OCI-LY1 (cell line): ENCODE measurements at regions not wholly inside any gene's neighbourhood (a gene's known extent, or its start where the extent isn't known, plus 50 kb on each side); places are given as distances from the start of the nearest gene placed in this dataset.

ENCODE experiments used
- H2AFZ ChIP-seq: fragments of 200-600 bp; sonication (generic), shearing (Covaris generic); 2 replicates; pipeline ENCODE4 v1.6.0; 2014; ENCODE audit warnings: antibody characterized with exemption, mild to moderate bottlenecking, low read length
- H3F3A ChIP-seq: fragments of 200-600 bp; sonication (generic), shearing (Covaris generic); 2 replicates; pipeline ENCODE4 v1.6.0; 2014; ENCODE audit warnings: mild to moderate bottlenecking, antibody characterized with exemption, low read length, moderate library complexity; ENCODE audit not compliant: insufficient read depth
- H3K27ac ChIP-seq: fragments of 200-600 bp; sonication (generic); 2 replicates; pipeline ENCODE4 v1.5.1; 2014; ENCODE audit warnings: low read length, mixed run types, mild to moderate bottlenecking, low read depth; ENCODE audit not compliant: poor library complexity, severe bottlenecking
- H3K27me3 ChIP-seq: fragments of 200-600 bp; sonication (generic); 2 replicates; pipeline ENCODE4 v1.6.0; 2014; ENCODE audit warnings: antibody characterized with exemption, mild to moderate bottlenecking, low read length, moderate library complexity; ENCODE audit not compliant: insufficient read depth
- H3K36me3 ChIP-seq: fragments of 200-600 bp; sonication (generic); 2 replicates; pipeline ENCODE4 v1.6.1; 2014; ENCODE audit warnings: mild to moderate bottlenecking, antibody characterized with exemption, low read length, moderate library complexity, mixed read lengths; ENCODE audit not compliant: insufficient read depth
- H3K4me1 ChIP-seq: fragments of 200-600 bp; sonication (generic); 2 replicates; pipeline ENCODE4 v1.5.1; 2014; ENCODE audit warnings: mild to moderate bottlenecking, low read length, moderate library complexity; ENCODE audit not compliant: insufficient read depth, severe bottlenecking
- H3K4me2 ChIP-seq: fragments of 200-600 bp; sonication (generic), shearing (Covaris generic); 2 replicates; pipeline ENCODE4 v1.6.1; 2014; ENCODE audit warnings: low read length
- H3K4me3 ChIP-seq: fragments of 200-600 bp; sonication (generic); 2 replicates; pipeline ENCODE4 v1.5.1; 2014; ENCODE audit warnings: low read length, low read depth, mild to moderate bottlenecking, mixed read lengths; ENCODE audit not compliant: poor library complexity, severe bottlenecking
- H3K79me2 ChIP-seq: fragments of 200-600 bp; shearing (Covaris generic); 2 replicates; pipeline ENCODE4 v1.6.1; 2016; ENCODE audit warnings: mixed run types, low read length, mixed read lengths; ENCODE audit not compliant: insufficient read depth
- H3K9ac ChIP-seq: fragments of 200-600 bp; sonication (generic), shearing (Covaris generic); 2 replicates; pipeline ENCODE4 v1.6.1; 2014; ENCODE audit warnings: mild to moderate bottlenecking, low read length, mixed read lengths
- H3K9me2 ChIP-seq: fragments of 200-600 bp; sonication (generic), shearing (Covaris generic); 2 replicates; pipeline ENCODE4 v1.6.1; 2014; ENCODE audit warnings: low read depth, mild to moderate bottlenecking, low read length, mixed read lengths
- H3K9me3 ChIP-seq: fragments of 200-600 bp; shearing (Covaris generic); 2 replicates; pipeline ENCODE4 v1.6.1; 2014; ENCODE audit warnings: low read length, mixed read lengths
- H4K20me1 ChIP-seq: fragments of 200-600 bp; sonication (generic), shearing (Covaris generic); 2 replicates; pipeline ENCODE4 v1.6.0; 2016; ENCODE audit warnings: mild to moderate bottlenecking, low read length; ENCODE audit not compliant: insufficient read depth
- CTCF ChIP-seq: fragments of 200-600 bp; sonication (generic), shearing (Covaris generic); IDR thresholded peaks from 2 replicates; pipeline ENCODE4 v1.5.1; 2017; ENCODE audit warnings: mild to moderate bottlenecking, antibody characterized with exemption, low read length, moderate library complexity, mixed read lengths
- EZH2 ChIP-seq: fragments of 200-600 bp; sonication (generic), shearing (Covaris generic); IDR thresholded peaks from 2 replicates; pipeline ENCODE4 v1.8.0; 2017; ENCODE audit warnings: borderline replicate concordance, mixed run types, mild to moderate bottlenecking, antibody characterized with exemption, low read length, moderate library complexity, mixed read lengths

GRCh38 chr5:68140763-68141162, 74.8 kb upstream of the PIK3R1 start:
- no peaks in the 10 kb centered on the region for H3K4me1 ChIP-seq
- no peak overlapping the region for H3K4me2 ChIP-seq
- no peaks in the 10 kb centered on the region for H3F3A ChIP-seq
- H3K36me3 ChIP-seq: no peaks in the 10 kb centered on the region
- no peaks in the 10 kb centered on the region for H3K27me3 ChIP-seq
- H3K9ac ChIP-seq: no peak overlapping the region
- H3K9me2 ChIP-seq: no peaks in the 10 kb centered on the region
- H3K4me3 ChIP-seq: no peak overlapping the region
- H3K27ac ChIP-seq: no peak overlapping the region
- TF ChIP-seq CTCF (no peak), EZH2 (no peak)
- H3K9me3 ChIP-seq: no peaks in the 10 kb centered on the region
- H3K79me2 ChIP-seq: no peaks in the 10 kb centered on the region
- no peak overlapping the region for H2AFZ ChIP-seq
- no peaks in the 10 kb centered on the region for H4K20me1 ChIP-seq

GRCh38 chr5:68139611-68140441, 75.7 kb upstream of the PIK3R1 start:
- no peak overlapping the region for H2AFZ ChIP-seq
- no peak overlapping the region for H3K9ac ChIP-seq
- H3K27me3 ChIP-seq: no peaks in the 10 kb centered on the region
- H3F3A ChIP-seq: no peaks in the 10 kb centered on the region
- no peak overlapping the region for H3K27ac ChIP-seq
- no peak overlapping the region for H3K4me2 ChIP-seq
- no peak for TF ChIP-seq CTCF
- TF ChIP-seq EZH2: no peak
- H3K36me3 ChIP-seq: no peaks in the 10 kb centered on the region
- H3K4me3 ChIP-seq: no peak overlapping the region
- H3K79me2 ChIP-seq: no peaks in the 10 kb centered on the region
- H3K4me1 ChIP-seq: no peaks in the 10 kb centered on the region
- no peaks in the 10 kb centered on the region for H3K9me3 ChIP-seq
- H4K20me1 ChIP-seq: no peaks in the 10 kb centered on the region
- H3K9me2 ChIP-seq: no peaks in the 10 kb centered on the region

DNA sequence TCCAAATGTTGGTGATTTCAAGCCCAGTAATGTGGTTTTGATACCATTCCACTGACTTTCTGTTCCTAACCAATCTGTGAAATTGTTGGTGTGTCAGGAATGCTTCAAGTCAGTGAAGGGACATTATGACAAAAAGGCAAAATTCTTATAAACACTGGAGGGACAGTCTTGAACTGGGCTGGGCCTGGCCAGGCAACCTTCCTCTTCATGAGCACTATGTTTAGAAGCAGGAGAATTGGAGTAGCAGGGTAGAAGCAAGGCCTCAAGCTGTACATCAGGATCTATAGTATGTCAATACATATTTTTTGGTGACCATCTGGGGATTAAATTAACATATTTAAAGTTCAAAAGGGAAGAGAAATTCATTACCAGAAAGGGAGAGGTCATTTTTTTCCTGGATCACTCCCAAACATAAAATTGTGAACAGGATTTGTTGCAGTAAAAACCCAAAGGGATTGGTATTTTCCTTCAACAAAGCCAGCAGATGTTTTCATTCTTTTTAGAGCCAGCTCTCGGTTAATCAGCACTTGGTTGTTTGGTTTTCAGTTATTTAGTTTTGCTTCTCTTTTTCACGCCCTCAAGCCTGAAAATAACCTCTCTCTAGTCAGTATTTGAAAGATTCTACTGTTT, 77.9 kb upstream of the PIK3R1 start:
- Histone ChIP-seq H3K27ac (no peak overlapping the region), H3K4me1 (no peaks in the 10 kb centered on the region), H2AFZ (no peak overlapping the region), H3K79me2 (no peaks in the 10 kb centered on the region), H3K9me3 (no peaks in the 10 kb centered on the region), H3K27me3 (no peaks in the 10 kb centered on the region), H3K9me2 (no peaks in the 10 kb centered on the region), H3K36me3 (no peaks in the 10 kb centered on the region), H4K20me1 (no peaks in the 10 kb centered on the region), H3F3A (no peaks in the 10 kb centered on the region), H3K9ac (no peak overlapping the region), H3K4me2 (no peak overlapping the region), H3K4me3 (no peak overlapping the region)
- TF ChIP-seq EZH2: no peak
- TF ChIP-seq CTCF: no peak
